ENCODE measurements at regions not wholly inside any gene's neighbourhood (a gene's known extent, or its start where the extent isn't known, plus 50 kb on each side); places are given as distances from the start of the nearest gene placed in this dataset.

GRCh38 chr17:21539146-21539545 is 153.2 kb upstream of the KCNJ18 start:
- TF ChIP-seq, protein P1, sequence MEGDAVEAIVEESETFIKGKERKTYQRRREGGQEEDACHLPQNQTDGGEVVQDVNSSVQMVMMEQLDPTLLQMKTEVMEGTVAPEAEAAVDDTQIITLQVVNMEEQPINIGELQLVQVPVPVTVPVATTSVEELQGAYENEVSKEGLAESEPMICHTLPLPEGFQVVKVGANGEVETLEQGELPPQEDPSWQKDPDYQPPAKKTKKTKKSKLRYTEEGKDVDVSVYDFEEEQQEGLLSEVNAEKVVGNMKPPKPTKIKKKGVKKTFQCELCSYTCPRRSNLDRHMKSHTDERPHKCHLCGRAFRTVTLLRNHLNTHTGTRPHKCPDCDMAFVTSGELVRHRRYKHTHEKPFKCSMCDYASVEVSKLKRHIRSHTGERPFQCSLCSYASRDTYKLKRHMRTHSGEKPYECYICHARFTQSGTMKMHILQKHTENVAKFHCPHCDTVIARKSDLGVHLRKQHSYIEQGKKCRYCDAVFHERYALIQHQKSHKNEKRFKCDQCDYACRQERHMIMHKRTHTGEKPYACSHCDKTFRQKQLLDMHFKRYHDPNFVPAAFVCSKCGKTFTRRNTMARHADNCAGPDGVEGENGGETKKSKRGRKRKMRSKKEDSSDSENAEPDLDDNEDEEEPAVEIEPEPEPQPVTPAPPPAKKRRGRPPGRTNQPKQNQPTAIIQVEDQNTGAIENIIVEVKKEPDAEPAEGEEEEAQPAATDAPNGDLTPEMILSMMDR (IDR thresholded peaks at IDR 0.05; ENCODE audit: borderline replicate concordance, extremely low read depth, low read length, poor library complexity, severe bottlenecking), result no peak
- no peak for TF ChIP-seq EZH2 (IDR thresholded peaks at IDR 0.05; ENCODE audit: borderline replicate concordance, low read depth, low read length, severe bottlenecking)
